Mesendoderm (in vitro differentiated cells): ENCODE measurements at regions not wholly inside any gene's neighbourhood (a gene's known extent, or its start where the extent isn't known, plus 50 kb on each side); places are given as distances from the start of the nearest gene placed in this dataset.
A peak's percentile ranks its signal among the peaks of the same experiment; 100 is the strongest.

Experiments
- DNase-seq: peaks from one replicate; pipeline ENCODE4 v3.0.0; 2013
- H2AK5ac ChIP-seq: 2 replicates; pipeline ENCODE4 v1.6.1; 2013; ENCODE audit warnings: low read length, inconsistent platforms
- H2BK120ac ChIP-seq: 2 replicates; pipeline ENCODE4 v1.6.1; 2013; ENCODE audit warnings: low read depth, mild to moderate bottlenecking, low read length, moderate library complexity, mixed read lengths
- H2BK15ac ChIP-seq: replicated peaks from 2 replicates; pipeline ENCODE4 v1.6.1; 2013; ENCODE audit warnings: low read depth, mild to moderate bottlenecking, moderate library complexity
- H2BK5ac ChIP-seq: 2 replicates; pipeline ENCODE4 v1.6.1; 2013; ENCODE audit warnings: low read length, inconsistent platforms
- H3K18ac ChIP-seq: 2 replicates; pipeline ENCODE4 v1.6.1; 2013; ENCODE audit warnings: mild to moderate bottlenecking, low read length, mixed read lengths
- H3K23ac ChIP-seq: one replicate; pipeline ENCODE4 v1.6.1; 2013; ENCODE audit warnings: low read length
- H3K27ac ChIP-seq: 2 replicates; pipeline ENCODE4 v1.5.1; 2013; ENCODE audit warnings: low read depth, mild to moderate bottlenecking, inconsistent platforms, low read length, moderate library complexity
- H3K27me3 ChIP-seq: 2 replicates; pipeline ENCODE4 v1.6.1; 2013; ENCODE audit warnings: low read length, control low read depth, mild to moderate bottlenecking, inconsistent platforms; ENCODE audit not compliant: insufficient read depth, poor library complexity
- H3K36me3 ChIP-seq: 2 replicates; pipeline ENCODE4 v1.6.1; 2013; ENCODE audit warnings: low read length, inconsistent platforms; ENCODE audit not compliant: control insufficient read depth, insufficient read depth
- H3K4ac ChIP-seq: one replicate; pipeline ENCODE4 v1.6.1; 2013; ENCODE audit warnings: low read depth, mild to moderate bottlenecking, low read length, moderate library complexity
- H3K4me1 ChIP-seq: 2 replicates; pipeline ENCODE4 v1.6.1; 2013; ENCODE audit warnings: low read depth, low read length, inconsistent platforms; ENCODE audit not compliant: control insufficient read depth
- H3K4me2 ChIP-seq: 2 replicates; pipeline ENCODE4 v1.6.1; 2013; ENCODE audit warnings: low read length
- H3K4me3 ChIP-seq: 2 replicates; pipeline ENCODE4 v1.5.1; 2013; ENCODE audit warnings: mild to moderate bottlenecking, low read length
- H3K56ac ChIP-seq: one replicate; pipeline ENCODE4 v1.6.1; 2013; ENCODE audit warnings: low read length
- H3K79me1 ChIP-seq: 2 replicates; pipeline ENCODE4 v1.6.1; 2013; ENCODE audit warnings: low read length, inconsistent platforms
- H3K79me2 ChIP-seq: 2 replicates; pipeline ENCODE4 v1.6.1; 2013; ENCODE audit warnings: mild to moderate bottlenecking, low read length; ENCODE audit not compliant: control insufficient read depth, insufficient read depth
- H3K9ac ChIP-seq: 2 replicates; pipeline ENCODE4 v1.6.1; 2013; ENCODE audit warnings: low read length, inconsistent platforms
- H4K5ac ChIP-seq: one replicate; pipeline ENCODE4 v1.6.1; 2013; ENCODE audit warnings: low read length
- H4K8ac ChIP-seq: one replicate; pipeline ENCODE4 v1.6.1; 2013; ENCODE audit warnings: low read depth, mild to moderate bottlenecking, control low read depth, low read length, moderate library complexity
- WGBS: extraction: QIAGEN DNeasy Blood & Tissue Kit; methylation state at CpG from one replicate; pipeline ENCODE4 v1.1.7; 2013; ENCODE audit warnings: low lambda C conversion rate, missing lambda C conversion rate; ENCODE audit not compliant: insufficient coverage; ENCODE audit errors: extremely low coverage; 5-methylcytosine and 5-hydroxymethylcytosine counted together

- no peak overlapping the region for H3K18ac ChIP-seq
- no peak overlapping the region for H2AK5ac ChIP-seq
- no peak overlapping the region for H3K9ac ChIP-seq
- peak; percentile 18 for DNase-seq
- no peak overlapping the region for H2BK120ac ChIP-seq
- H3K36me3 ChIP-seq, result no peaks in the 10 kb centered on the region
- no peaks in the 10 kb centered on the region for H3K79me1 ChIP-seq
- H3K79me2 ChIP-seq, result no peaks in the 10 kb centered on the region
- no peak overlapping the region for H2BK15ac ChIP-seq
- H3K27ac ChIP-seq, result no peak overlapping the region
- no peaks in the 10 kb centered on the region for H3K4me1 ChIP-seq
- H3K56ac ChIP-seq, result no peak overlapping the region
- no peak overlapping the region for H3K4me3 ChIP-seq
- H3K4ac ChIP-seq, result no peak overlapping the region
- no peak overlapping the region for H4K5ac ChIP-seq
- H2BK5ac ChIP-seq, result no peak overlapping the region
- H3K4me2 ChIP-seq, result no peak overlapping the region
- H3K27me3 ChIP-seq, result no peaks in the 10 kb centered on the region
- no CpG with 5 or more reads among the region's 2 CpGs for WGBS
- H3K23ac ChIP-seq, result no peak overlapping the region
- no peak overlapping the region for H4K8ac ChIP-seq
Measured at GRCh38 chr7:84674236-84674913, 479.8 kb upstream of the SEMA3A start.

GRCh38 chr7:84669177-84669732, 474.7 kb upstream of the SEMA3A start:
- Histone ChIP-seq H3K9ac (no peak overlapping the region), H2AK5ac (no peak overlapping the region), H3K4me2 (no peak overlapping the region), H3K27ac (no peak overlapping the region), H2BK15ac (no peak overlapping the region), H3K79me2 (no peaks in the 10 kb centered on the region), H3K27me3 (no peaks in the 10 kb centered on the region), H3K4me1 (no peaks in the 10 kb centered on the region), H3K36me3 (no peaks in the 10 kb centered on the region), H3K4ac (no peak overlapping the region), H3K18ac (no peak overlapping the region), H3K79me1 (no peaks in the 10 kb centered on the region), H4K8ac (no peak overlapping the region), H4K5ac (no peak overlapping the region), H3K56ac (no peak overlapping the region), H3K4me3 (no peak overlapping the region), H2BK5ac (no peak overlapping the region), H2BK120ac (no peak overlapping the region), H3K23ac (no peak overlapping the region)
- no CpG with 5 or more reads among the region's 3 CpGs for WGBS
- DNase-seq, result no peak

- Histone ChIP-seq H3K4me3 (no peak overlapping the region), H3K4me1 (no peaks in the 10 kb centered on the region), H2AK5ac (no peak overlapping the region), H2BK120ac (no peak overlapping the region), H3K9ac (no peak overlapping the region), H3K4ac (no peak overlapping the region), H3K18ac (no peak overlapping the region), H3K79me2 (no peaks in the 10 kb centered on the region), H3K23ac (no peak overlapping the region), H2BK15ac (no peak overlapping the region), H3K36me3 (no peaks in the 10 kb centered on the region), H3K27me3 (no peaks in the 10 kb centered on the region), H3K79me1 (no peaks in the 10 kb centered on the region), H4K5ac (no peak overlapping the region), H2BK5ac (no peak overlapping the region), H4K8ac (no peak overlapping the region), H3K56ac (no peak overlapping the region), H3K4me2 (no peak overlapping the region), H3K27ac (no peak overlapping the region)
- no CpG with 5 or more reads among the region's 1 CpG for WGBS
- DNase-seq, result no peak
Measured at GRCh38 chr7:84668116-84668515, 473.5 kb upstream of the SEMA3A start.

- Histone ChIP-seq H3K36me3 (no peaks in the 10 kb centered on the region), H2BK5ac (no peak overlapping the region), H3K9ac (no peak overlapping the region), H3K23ac (no peak overlapping the region), H3K4me2 (no peak overlapping the region), H3K56ac (no peak overlapping the region), H2BK120ac (no peak overlapping the region), H2BK15ac (no peak overlapping the region), H3K27me3 (no peaks in the 10 kb centered on the region), H3K79me2 (no peaks in the 10 kb centered on the region), H3K79me1 (no peaks in the 10 kb centered on the region), H3K18ac (no peak overlapping the region), H2AK5ac (no peak overlapping the region), H4K8ac (no peak overlapping the region), H3K4me1 (no peaks in the 10 kb centered on the region), H3K4ac (no peak overlapping the region), H4K5ac (no peak overlapping the region), H3K4me3 (no peak overlapping the region), H3K27ac (no peak overlapping the region)
- no peak for DNase-seq
- no CpG with 5 or more reads among the region's 2 CpGs for WGBS
Measured at GRCh38 chr7:84666651-84667050, 472.1 kb upstream of the SEMA3A start.

- Histone ChIP-seq H3K23ac (no peak overlapping the region), H3K4me1 (no peaks in the 10 kb centered on the region), H2AK5ac (no peak overlapping the region), H3K4me2 (no peak overlapping the region), H2BK15ac (no peak overlapping the region), H3K27me3 (no peaks in the 10 kb centered on the region), H3K56ac (no peak overlapping the region), H3K36me3 (no peaks in the 10 kb centered on the region), H3K4ac (no peak overlapping the region), H3K79me1 (no peaks in the 10 kb centered on the region), H3K4me3 (no peak overlapping the region), H3K18ac (no peak overlapping the region), H3K9ac (no peak overlapping the region), H3K27ac (no peak overlapping the region), H2BK120ac (no peak overlapping the region), H2BK5ac (no peak overlapping the region), H4K5ac (no peak overlapping the region), H3K79me2 (no peaks in the 10 kb centered on the region), H4K8ac (no peak overlapping the region)
- DNase-seq, result no peak
- no CpG with 5 or more reads among the region's 2 CpGs for WGBS
Measured at GRCh38 chr7:84665339-84665738, 470.8 kb upstream of the SEMA3A start.

- Histone ChIP-seq H3K23ac (no peak overlapping the region), H3K27me3 (no peaks in the 10 kb centered on the region), H3K4me2 (no peak overlapping the region), H3K56ac (no peak overlapping the region), H3K4me3 (no peak overlapping the region), H3K79me1 (no peaks in the 10 kb centered on the region), H2BK15ac (no peak overlapping the region), H4K5ac (no peak overlapping the region), H2BK120ac (no peak overlapping the region), H3K9ac (no peak overlapping the region), H3K36me3 (no peaks in the 10 kb centered on the region), H3K4ac (no peak overlapping the region), H3K79me2 (no peaks in the 10 kb centered on the region), H3K4me1 (no peaks in the 10 kb centered on the region), H2BK5ac (no peak overlapping the region), H3K27ac (no peak overlapping the region), H3K18ac (no peak overlapping the region), H2AK5ac (no peak overlapping the region), H4K8ac (no peak overlapping the region)
- DNase-seq, result no peak
- WGBS, result no CpG with 5 or more reads among the region's 1 CpG
Measured at GRCh38 chr7:84664626-84665025, 470.0 kb upstream of the SEMA3A start.
